Amniotic stem cell (primary cell): ENCODE measurements at regions not wholly inside any gene's neighbourhood (a gene's known extent, or its start where the extent isn't known, plus 50 kb on each side); places are given as distances from the start of the nearest gene placed in this dataset.
A peak's percentile ranks its signal among the peaks of the same experiment; 100 is the strongest.
"Not testable (repeated sequence)": the region's sequence is repeated elsewhere in the genome, so short reads cannot be mapped to it uniquely, and the experiment has no call there.

Experiments used
- DNase-seq: peaks from one replicate; lab custom pipeline; 2025; lab: John Stamatoyannopoulos, UW

- no peak for DNase-seq
These were observed 64.8 kb upstream of the TBC1D3K start for GRCh38 chr17:37859451-37859850.

DNA sequence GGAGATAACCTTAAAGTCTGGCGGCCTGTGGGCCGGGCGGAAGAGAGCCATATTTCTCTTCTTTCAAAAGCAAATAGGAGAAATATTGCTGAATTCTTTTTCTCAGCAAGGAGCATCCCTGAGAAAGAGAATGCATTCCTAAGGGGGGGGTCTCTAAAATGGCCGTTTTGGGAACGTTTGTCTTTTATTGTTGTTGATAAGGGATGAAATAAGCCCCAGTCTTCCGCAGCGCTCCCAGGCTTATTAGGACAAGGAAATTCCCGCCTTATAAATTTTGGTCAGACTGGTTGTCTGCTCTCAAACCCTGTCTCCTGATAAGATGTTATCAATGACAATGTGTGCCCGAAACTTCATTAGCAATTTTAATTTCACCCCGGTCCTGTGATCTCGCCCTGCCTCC is 65.8 kb upstream of the TBC1D3K start:
- not testable (repeated sequence) for DNase-seq

- DNase-seq, result no peak
These were observed 68.0 kb upstream of the TBC1D3K start for GRCh38 chr17:37856245-37856644.

GRCh38 chr17:37849617-37849972 is 74.6 kb upstream of the TBC1D3K start:
- no peak for DNase-seq

DNA sequence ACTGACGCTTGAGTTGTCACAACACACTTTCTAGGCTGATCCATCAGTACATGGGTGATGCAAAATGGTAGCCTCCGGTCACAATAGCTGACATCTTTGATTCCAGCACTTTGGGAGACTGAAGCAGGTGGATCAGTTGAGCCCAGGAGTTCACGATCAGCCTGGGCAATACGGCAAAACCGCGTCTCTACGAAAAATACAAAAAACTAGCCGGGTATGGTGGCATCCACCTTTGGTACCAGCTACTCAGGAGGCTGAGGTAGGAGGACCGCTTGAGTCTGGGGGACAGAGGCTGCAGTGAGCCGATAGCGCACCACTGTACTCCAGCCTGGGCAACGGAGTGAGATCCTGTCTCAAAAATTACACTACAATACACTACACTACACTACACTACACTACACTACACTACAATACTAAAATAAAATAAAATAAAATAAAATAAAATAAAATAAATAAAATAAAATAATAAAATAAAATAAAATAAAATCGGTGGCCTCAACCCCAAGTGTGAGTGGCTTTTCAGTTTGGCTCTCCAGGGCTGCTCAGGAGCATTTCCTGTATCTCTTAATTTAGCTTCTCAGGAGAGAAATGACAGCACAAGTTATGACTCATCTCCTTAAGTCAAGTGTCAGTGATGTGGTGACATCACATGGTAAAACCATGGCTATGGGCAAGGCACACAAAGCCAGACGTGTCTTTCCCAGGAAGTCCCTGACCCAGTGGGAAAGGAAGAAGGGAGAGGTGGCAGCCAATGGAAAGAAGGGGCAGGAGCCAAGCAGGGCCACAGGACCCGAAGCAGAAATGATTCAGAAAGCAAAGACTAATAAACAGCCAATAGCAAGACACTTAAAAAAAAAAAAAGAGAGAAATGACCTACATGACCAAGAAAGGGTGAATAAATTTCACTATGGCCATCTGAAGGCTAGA is 75.3 kb upstream of the TBC1D3K start:
- DNase-seq, result peak; percentile 33

DNA sequence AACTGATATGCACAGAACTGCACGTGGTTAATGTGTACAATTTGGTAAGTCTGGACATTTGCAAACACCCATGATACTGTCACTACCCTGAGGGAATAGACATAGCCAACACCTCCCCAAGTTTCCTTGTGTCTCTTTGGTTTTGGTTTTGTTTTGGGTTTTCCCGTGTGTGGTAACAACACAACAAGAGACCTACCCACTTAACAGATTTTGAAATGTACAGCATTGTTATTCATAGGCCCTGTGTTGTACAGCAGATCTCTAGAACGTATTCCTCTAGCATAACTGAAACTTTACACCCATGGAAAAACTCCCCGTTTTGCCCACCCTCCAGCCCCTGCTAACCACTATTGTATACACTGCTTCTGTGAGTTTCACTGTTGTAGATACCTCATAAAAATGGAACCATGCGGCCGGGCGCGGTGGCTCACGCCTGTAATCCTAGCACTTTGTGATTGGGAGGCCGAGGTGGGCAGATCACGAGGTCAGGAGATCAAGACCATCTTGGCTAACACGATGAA is 76.3 kb upstream of the TBC1D3K start:
- DNase-seq, result no peak

- DNase-seq, result no peak
These were observed 77.1 kb upstream of the TBC1D3K start for GRCh38 chr17:37847102-37847501.

- DNase-seq, result no peak
These were observed 79.3 kb upstream of the TBC1D3K start for GRCh38 chr17:37844977-37845293.

- DNase-seq, result no peak
These were observed 79.8 kb upstream of the TBC1D3K start for GRCh38 chr17:37844158-37844976.

- no peak for DNase-seq
These were observed 81.8 kb upstream of the TBC1D3K start for GRCh38 chr17:37842401-37842800.

DNA sequence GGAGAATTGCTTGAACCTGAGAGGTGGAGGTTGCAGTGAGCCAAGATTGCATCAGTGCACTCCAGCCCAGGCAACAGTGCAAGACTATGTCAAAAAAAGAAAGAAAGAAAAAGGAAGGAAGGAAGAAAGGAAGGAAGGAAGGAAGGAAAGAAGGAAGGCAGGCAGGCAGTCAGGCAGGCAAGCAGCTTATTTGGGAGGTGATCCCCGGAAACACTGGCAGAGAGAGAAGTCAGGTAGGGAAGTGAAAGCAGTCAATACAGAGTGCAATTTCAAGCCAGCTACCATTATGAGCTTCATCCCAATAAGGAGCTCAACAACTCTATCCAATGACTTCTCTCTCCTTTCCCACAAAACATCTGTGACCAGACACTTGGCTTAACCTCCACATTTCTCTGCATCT is 83.0 kb upstream of the TBC1D3K start:
- no peak for DNase-seq

DNA sequence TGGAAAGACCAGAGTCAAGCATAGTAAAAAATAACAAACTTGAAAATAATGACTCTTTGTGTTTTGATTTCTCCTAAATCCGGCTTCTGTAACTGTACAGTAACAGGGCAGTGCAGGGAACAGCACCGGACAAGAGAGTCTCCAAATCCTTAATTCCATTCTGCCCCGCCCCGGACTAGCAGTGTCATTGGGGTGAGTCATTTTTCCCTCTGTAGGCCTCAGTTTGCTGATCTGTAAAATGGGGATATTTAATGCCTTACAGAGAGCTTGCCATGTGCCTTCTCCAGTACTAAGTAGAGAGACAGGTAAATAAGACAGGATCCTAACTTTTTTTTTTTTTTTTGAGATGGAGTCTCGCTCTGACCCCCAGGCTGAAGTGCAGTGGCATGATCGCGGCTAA is 83.6 kb upstream of the TBC1D3K start:
- no peak for DNase-seq

DNA sequence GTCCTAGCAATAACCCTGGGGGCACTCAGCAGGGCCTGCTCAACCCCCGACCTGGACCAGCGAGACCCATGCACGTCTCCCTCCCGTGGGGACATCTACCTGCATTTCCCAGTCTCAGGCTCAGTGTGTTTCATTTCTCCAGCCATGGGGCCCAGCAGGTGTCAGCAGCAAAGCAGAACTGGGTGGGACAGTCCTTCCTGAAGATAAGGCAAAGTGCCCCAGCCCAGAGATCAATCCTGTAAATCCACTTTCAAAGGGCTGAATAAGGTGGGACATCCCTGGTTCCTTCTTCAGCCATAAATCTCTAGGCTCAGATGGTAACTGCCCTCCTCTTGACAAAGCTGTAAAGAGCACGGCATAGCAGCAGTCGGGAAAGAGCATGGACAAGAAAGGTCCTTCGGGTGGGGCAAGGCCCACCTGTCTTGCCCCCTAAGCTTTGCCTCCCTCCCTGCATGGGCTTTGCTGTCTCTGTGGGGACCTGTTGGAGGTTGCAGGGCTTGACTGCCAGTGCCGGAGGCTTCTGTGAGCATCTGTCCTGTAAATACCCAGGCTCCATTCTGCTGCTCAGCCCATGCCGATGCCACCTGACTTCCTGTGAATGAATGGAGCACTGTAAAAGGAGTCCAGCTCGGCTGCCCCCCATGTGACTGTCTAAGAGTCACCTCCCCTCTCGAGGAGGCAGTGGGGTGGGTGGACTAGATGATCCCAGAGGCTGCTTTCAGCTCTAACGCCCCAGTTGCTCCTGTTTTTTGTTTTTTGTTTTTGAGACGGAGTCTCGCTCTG is 84.8 kb upstream of the TBC1D3K start:
- DNase-seq, result no peak

DNA sequence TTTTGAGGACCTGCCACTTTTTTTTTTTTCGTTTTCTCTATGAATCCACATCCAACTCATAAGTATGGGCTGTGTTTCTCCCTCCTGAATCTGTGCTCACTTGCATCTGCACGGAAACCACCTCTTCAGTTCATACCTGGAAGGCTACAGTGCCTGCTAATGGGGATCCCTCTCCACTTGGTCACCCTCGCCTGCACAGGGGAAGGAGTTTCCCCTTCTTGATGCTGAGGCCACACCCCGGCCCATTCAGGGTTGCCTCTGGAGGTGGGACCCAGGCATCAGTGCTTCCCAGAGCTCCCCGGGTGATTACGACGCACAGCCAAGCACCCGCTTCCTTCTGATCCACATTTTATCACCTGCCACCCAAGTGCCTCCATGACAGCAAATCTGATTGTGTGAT is 85.9 kb upstream of the TBC1D3K start:
- no peak for DNase-seq

- no peak for DNase-seq
These were observed 87.6 kb upstream of the TBC1D3K start for GRCh38 chr17:37836593-37836992.

DNA sequence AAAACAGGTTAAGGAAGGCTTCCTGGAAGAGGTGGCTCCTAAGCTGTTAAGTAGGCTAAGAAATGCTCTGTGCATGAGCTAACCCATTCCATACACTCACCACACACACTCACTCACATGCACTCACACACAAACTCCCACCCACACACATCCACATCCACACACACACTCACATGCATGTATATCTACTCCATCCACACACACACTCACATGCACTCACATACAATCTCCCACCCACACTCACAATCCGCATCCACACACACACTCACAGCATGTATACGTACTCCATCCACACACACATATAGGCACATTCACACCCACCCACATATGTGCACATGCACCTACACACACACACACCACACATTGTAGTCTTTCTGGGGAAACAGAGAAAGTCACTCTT is 89.3 kb upstream of the HNF1B start:
- DNase-seq, result no peak

DNA sequence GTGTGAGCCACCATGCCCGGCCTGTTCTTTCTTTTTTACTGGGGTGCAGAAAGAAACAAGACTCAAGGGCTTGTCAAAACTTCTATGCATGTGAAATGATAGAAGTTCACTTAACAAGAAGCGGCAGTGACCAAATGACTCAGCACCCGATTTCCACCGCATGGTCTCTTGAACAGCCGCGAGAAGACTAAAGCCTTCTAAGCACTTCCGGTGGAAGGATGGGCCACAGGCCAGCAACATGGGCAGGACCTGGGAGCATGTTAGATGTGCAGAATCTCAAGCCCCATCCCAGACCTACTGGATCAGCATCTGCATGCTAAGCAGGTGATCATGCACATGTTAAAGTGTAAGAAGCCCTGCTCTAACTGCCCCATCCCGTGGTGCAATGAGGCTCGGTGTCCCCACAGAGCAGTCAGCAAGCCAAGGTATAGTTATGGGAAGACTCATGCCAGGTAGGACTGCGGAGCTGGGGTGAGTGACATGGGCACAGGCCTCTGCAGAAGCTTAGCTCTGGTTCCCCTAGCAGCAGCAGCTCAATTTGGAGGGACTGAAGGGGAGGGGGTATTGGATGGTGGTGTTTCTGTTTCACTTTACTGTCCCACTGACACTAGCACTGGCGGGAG is 88.5 kb upstream of the HNF1B start:
- DNase-seq, result no peak

GRCh38 chr17:37831986-37832385 is 87.1 kb upstream of the HNF1B start:
- no peak for DNase-seq

GRCh38 chr17:37831492-37831891 is 86.6 kb upstream of the HNF1B start:
- no peak for DNase-seq

DNA sequence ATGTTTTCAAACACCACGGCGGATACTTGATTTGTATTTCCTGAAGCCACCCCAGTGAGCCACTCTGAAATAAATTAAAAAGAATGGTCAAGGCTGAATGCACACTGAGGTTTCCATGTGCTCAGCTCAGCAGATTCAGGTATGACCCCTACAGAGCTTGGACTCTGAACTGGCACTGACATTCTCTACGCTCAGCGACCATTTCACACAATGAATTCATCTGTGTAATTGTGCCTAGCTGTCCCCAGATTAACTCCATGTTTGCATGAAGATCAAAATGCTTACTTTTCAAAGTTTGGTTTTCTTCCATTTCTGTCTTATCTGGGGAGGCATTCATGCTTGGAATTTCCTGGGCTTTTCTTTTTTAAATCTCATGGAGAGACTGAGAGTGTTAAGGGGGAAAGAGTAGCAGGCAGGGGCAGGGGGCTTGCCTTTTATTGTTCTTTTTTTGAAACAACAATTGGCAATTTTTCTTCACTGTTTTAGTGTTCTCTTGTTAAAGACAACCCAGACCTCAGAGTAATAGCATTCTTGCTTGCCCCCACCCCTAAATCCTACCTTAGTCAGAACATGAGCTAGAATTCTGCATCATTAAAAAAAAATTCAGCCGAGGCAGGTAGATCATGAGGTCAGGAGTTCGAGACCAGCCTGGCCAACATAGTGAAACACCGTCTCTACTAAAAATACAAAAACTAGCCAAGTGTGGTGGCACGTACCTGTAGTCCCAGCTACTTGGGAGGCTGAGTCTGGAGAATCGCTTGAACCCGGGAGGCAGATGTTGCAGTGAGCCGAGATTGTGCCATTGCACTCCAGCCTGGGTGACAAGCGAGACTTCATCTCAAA is 85.5 kb upstream of the HNF1B start:
- DNase-seq, result no peak

DNA sequence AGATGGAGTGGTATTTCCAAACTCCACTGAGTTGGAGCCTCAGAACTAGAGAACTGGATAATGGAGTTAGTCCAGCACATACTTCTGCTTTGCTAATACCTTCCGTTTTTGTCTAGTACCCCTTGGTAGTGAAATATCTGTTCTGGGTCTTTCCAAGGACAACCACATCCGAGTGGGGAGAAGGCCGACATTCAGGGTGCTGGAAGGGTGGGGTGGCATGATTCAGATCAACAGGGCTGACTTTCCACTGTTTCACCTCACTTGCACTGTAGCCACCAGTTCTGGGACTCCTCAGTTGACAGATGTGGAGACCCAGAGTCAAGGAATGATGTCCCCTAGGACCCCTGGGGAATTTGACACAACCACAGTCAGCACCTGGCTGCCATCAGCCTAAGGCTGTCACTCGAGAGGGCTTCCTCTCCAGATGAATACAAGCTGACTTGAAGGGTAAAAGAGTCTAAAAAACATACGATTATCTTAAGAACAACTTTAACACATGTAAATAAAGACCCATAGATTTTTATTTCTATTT is 84.8 kb upstream of the HNF1B start:
- no peak for DNase-seq
